ENCODE measurements at regions not wholly inside any gene's neighbourhood (a gene's known extent, or its start where the extent isn't known, plus 50 kb on each side); places are given as distances from the start of the nearest gene placed in this dataset.

DNA sequence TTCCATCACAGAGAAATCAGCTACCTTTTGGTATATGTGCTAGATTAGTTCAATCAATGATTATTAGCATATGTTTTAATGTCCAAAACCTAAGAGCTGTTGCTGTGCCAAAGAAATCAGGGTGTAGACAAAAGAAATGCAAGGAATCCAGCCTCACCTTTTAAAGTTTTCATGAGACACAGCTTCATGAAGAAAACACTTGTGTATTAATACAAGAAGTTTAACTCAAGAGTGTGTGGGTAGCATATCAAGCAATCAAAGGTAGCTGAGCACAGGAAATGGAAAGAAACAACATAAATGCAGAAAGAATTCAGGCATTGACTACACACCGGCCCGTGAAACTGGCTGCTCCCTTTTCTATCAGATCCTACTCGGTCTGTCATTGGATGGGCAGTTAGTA, 76.0 kb upstream of the CAV2 start:
- 11% methylated on average over 3 of the region's 3 CpGs for WGBS (ENCODE audit: insufficient coverage, low coverage, missing lambda C conversion rate)
- CTCF ChIA-PET (ENCODE audit: low intra/inter-chr PET ratio), result no interaction called here
- intact Hi-C loops (cut with micrococcal nuclease), result no loop called here

More for the DNA sequence above, 76.0 kb upstream of the CAV2 start:
- Histone ChIP-seq H4K20me1 (replicated peaks; ENCODE audit: control insufficient read depth, insufficient read depth, low read length) (no peaks in the 10 kb centered on the region), H3K79me2 (ENCODE audit: control insufficient read depth, insufficient read depth, low read length) (no peaks in the 10 kb centered on the region), H3K27ac (ENCODE audit: extremely low read depth, low read depth, low read length) (no peak overlapping the region), H2AFZ (ENCODE audit: low read depth, low read length) (peak overlapping the region; percentile 52), H3K4me3 (no peak overlapping the region), H3K9me3 (replicated peaks; ENCODE audit: control insufficient read depth, insufficient read depth, low read depth, low read length) (no peaks in the 10 kb centered on the region), H3K9ac (ENCODE audit: insufficient read depth in 1 of 2, low read depth in 2 of 2, low read length in 2 of 2) (no peak overlapping the region), H3K4me2 (ENCODE audit: insufficient read depth, low read length) (no peak overlapping the region), H3K9me1 (ENCODE audit: control insufficient read depth, insufficient read depth, low read length) (no peaks in the 10 kb centered on the region), H3K36me3 (ENCODE audit: control insufficient read depth, insufficient read depth, low read length) (no peaks in the 10 kb centered on the region), H3K4me1 (replicated peaks in 1 of 2; ENCODE audit: control insufficient read depth in 2 of 2, insufficient read depth in 2 of 2, low read length in 2 of 2) (peaks cover 4 to 21% of the 10 kb centered on the region in 2 experiments; a peak in 3 of 5 replicates), H3K27me3 (ENCODE audit: control insufficient read depth in 2 of 2, insufficient read depth in 2 of 2, low read length in 2 of 2) (no peaks in the 10 kb centered on the region)
- ATAC-seq (peak; percentile 45; the same call in 2 of the 3 replicates), FAIRE-seq (no peak), DNase-seq (ENCODE audit: extremely low read depth in 1 of 4, low spot score in 3 of 4) (no peak)
- in situ Hi-C loops (cut with MboI), result no loop called here
- POLR2A ChIA-PET, result interaction anchor here (1.1 to 1.3 kb wide), 2 partner anchors 15 to 464 kb away, joined by 3 read pairs; no protein-coding TSS in a partner anchor
- BruUV-seq (replicated peaks), result no TSS peak
- TF ChIP-seq ZC3H11A (IDR thresholded peaks at IDR 0.05; ENCODE audit: low read depth, low read length) (no peak), ESRRA (IDR thresholded peaks at IDR 0.05; ENCODE audit: borderline replicate concordance, low read depth) (no peak), ZNF146 (CRISPR knock-in tag; IDR thresholded peaks at IDR 0.05; ENCODE audit: unreplicated experiment) (no peak), TSC22D4 (tag; IDR thresholded peaks at IDR 0.05) (no peak), ZKSCAN1 (IDR thresholded peaks at IDR 0.05; ENCODE audit: low read depth, low read length) (no peak), ZNF324 (CRISPR knock-in tag; IDR thresholded peaks at IDR 0.05) (no peak), ZKSCAN3 (CRISPR knock-in tag; IDR thresholded peaks at IDR 0.05) (no peak), HNRNPL (IDR thresholded peaks at IDR 0.05; ENCODE audit: low read depth, low read length) (no peak), HDAC8 (tag; IDR thresholded peaks at IDR 0.05) (no peak), MXI1 (IDR thresholded peaks at IDR 0.05; ENCODE audit: low read depth, low read length) (no peak), ZFP30 (CRISPR knock-in tag; IDR thresholded peaks at IDR 0.05; ENCODE audit: borderline replicate concordance) (no peak), NR2C2 (CRISPR knock-in tag; IDR thresholded peaks at IDR 0.05) (no peak), NR2C2 (tag; IDR thresholded peaks at IDR 0.05) (no peak)
- TF ChIP-seq, protein P1, sequence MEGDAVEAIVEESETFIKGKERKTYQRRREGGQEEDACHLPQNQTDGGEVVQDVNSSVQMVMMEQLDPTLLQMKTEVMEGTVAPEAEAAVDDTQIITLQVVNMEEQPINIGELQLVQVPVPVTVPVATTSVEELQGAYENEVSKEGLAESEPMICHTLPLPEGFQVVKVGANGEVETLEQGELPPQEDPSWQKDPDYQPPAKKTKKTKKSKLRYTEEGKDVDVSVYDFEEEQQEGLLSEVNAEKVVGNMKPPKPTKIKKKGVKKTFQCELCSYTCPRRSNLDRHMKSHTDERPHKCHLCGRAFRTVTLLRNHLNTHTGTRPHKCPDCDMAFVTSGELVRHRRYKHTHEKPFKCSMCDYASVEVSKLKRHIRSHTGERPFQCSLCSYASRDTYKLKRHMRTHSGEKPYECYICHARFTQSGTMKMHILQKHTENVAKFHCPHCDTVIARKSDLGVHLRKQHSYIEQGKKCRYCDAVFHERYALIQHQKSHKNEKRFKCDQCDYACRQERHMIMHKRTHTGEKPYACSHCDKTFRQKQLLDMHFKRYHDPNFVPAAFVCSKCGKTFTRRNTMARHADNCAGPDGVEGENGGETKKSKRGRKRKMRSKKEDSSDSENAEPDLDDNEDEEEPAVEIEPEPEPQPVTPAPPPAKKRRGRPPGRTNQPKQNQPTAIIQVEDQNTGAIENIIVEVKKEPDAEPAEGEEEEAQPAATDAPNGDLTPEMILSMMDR (IDR thresholded peaks at IDR 0.05 in 2 of 3, conservative IDR thresholded peaks at IDR 0.05 in 1 of 3; ENCODE audit: insufficient read depth in 2 of 3, low read depth in 1 of 3, low read length in 3 of 3), result no peak
- TF ChIP-seq, protein P2, sequence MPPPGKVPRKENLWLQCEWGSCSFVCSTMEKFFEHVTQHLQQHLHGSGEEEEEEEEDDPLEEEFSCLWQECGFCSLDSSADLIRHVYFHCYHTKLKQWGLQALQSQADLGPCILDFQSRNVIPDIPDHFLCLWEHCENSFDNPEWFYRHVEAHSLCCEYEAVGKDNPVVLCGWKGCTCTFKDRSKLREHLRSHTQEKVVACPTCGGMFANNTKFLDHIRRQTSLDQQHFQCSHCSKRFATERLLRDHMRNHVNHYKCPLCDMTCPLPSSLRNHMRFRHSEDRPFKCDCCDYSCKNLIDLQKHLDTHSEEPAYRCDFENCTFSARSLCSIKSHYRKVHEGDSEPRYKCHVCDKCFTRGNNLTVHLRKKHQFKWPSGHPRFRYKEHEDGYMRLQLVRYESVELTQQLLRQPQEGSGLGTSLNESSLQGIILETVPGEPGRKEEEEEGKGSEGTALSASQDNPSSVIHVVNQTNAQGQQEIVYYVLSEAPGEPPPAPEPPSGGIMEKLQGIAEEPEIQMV (tag; conservative IDR thresholded peaks at IDR 0.05; ENCODE audit: low read depth), result no peak
- TF ChIP-seq, protein P3, sequence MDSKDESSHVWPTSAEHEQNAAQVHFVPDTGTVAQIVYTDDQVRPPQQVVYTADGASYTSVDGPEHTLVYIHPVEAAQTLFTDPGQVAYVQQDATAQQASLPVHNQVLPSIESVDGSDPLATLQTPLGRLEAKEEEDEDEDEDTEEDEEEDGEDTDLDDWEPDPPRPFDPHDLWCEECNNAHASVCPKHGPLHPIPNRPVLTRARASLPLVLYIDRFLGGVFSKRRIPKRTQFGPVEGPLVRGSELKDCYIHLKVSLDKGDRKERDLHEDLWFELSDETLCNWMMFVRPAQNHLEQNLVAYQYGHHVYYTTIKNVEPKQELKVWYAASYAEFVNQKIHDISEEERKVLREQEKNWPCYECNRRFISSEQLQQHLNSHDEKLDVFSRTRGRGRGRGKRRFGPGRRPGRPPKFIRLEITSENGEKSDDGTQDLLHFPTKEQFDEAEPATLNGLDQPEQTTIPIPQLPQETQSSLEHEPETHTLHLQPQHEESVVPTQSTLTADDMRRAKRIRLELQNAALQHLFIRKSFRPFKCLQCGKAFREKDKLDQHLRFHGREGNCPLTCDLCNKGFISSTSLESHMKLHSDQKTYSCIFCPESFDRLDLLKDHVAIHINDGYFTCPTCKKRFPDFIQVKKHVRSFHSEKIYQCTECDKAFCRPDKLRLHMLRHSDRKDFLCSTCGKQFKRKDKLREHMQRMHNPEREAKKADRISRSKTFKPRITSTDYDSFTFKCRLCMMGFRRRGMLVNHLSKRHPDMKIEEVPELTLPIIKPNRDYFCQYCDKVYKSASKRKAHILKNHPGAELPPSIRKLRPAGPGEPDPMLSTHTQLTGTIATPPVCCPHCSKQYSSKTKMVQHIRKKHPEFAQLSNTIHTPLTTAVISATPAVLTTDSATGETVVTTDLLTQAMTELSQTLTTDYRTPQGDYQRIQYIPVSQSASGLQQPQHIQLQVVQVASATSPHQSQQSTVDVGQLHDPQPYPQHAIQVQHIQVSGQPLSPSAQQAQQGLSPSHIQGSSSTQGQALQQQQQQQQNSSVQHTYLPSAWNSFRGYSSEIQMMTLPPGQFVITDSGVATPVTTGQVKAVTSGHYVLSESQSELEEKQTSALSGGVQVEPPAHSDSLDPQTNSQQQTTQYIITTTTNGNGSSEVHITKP (IDR thresholded peaks at IDR 0.05; ENCODE audit: partially characterized antibody), result no peak

Measured in K562 (cell line).